ENCODE measurements at regions not wholly inside any gene's neighbourhood (a gene's known extent, or its start where the extent isn't known, plus 50 kb on each side); places are given as distances from the start of the nearest gene placed in this dataset.

DNA sequence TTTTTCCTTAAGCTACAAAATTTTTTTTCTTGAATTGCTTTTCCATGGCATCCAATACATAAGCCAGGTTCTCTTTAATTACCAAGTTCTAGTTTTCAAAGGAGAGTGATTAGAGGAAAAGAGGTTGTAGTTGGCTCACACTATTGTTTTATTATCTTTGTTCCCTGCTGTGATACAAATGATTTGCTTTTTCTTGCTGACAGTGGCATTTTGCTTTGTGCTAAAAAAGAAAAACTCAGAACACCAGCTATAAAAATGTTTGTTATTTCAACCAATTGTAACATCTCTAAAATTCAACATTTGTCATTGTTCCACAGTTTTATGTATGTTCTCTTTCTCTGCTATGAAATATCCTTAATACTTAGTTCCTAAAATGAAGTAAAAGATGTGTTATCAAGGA, 1817.2 kb downstream of the STIM2 start:
- DNase-seq (ENCODE audit: insufficient read length, low spot score): no peak
- FAIRE-seq: no peak
- TF ChIP-seq, protein P1, sequence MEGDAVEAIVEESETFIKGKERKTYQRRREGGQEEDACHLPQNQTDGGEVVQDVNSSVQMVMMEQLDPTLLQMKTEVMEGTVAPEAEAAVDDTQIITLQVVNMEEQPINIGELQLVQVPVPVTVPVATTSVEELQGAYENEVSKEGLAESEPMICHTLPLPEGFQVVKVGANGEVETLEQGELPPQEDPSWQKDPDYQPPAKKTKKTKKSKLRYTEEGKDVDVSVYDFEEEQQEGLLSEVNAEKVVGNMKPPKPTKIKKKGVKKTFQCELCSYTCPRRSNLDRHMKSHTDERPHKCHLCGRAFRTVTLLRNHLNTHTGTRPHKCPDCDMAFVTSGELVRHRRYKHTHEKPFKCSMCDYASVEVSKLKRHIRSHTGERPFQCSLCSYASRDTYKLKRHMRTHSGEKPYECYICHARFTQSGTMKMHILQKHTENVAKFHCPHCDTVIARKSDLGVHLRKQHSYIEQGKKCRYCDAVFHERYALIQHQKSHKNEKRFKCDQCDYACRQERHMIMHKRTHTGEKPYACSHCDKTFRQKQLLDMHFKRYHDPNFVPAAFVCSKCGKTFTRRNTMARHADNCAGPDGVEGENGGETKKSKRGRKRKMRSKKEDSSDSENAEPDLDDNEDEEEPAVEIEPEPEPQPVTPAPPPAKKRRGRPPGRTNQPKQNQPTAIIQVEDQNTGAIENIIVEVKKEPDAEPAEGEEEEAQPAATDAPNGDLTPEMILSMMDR (IDR thresholded peaks at IDR 0.05; ENCODE audit: insufficient read depth, missing control alignments): no peak

DNA sequence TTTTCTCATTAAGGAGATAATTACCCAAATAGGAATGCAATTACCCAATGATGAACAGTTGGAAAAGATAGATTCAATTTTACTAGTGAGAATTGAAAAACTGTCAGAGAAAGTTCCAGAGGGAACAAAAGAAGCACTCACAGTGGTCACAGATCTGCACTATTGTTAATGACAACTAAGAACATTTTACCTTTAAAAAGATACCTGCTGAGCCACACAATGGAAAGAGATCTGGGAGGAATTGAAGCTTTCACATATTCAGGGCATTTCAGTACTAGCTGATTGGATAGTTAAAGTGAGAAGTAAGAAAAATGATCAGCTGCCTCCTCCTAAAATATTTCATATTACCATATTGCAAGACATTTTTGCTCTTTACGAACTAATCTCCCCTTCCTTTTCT, 1822.2 kb downstream of the STIM2 start:
- DNase-seq (ENCODE audit: insufficient read length, low spot score) (no peak), FAIRE-seq (no peak)
- TF ChIP-seq, protein P1 (IDR thresholded peaks at IDR 0.05; ENCODE audit: insufficient read depth, missing control alignments): no peak

GRCh38 chr4:28686618-28687017, 1826.0 kb downstream of the STIM2 start:
- TF ChIP-seq, protein P1 (IDR thresholded peaks at IDR 0.05; ENCODE audit: insufficient read depth, missing control alignments): peak; percentile 71
- DNase-seq (ENCODE audit: insufficient read length, low spot score) (no peak), FAIRE-seq (no peak)

- DNase-seq (ENCODE audit: insufficient read length, low spot score) (no peak), FAIRE-seq (no peak)
- TF ChIP-seq, protein P1 (IDR thresholded peaks at IDR 0.05; ENCODE audit: insufficient read depth, missing control alignments): no peak
These were observed 1830.2 kb downstream of the STIM2 start for GRCh38 chr4:28690890-28691289.

GRCh38 chr4:28702571-28702970, 1841.9 kb downstream of the STIM2 start:
- TF ChIP-seq, protein P1 (IDR thresholded peaks at IDR 0.05; ENCODE audit: insufficient read depth, missing control alignments): no peak
- FAIRE-seq (no peak), DNase-seq (ENCODE audit: insufficient read length, low spot score) (no peak)

- TF ChIP-seq, protein P1 (IDR thresholded peaks at IDR 0.05; ENCODE audit: insufficient read depth, missing control alignments): no peak
- no peak for DNase-seq (ENCODE audit: insufficient read length, low spot score)
- no peak for FAIRE-seq
These were observed 1849.2 kb downstream of the STIM2 start for GRCh38 chr4:28709891-28710290.

DNA sequence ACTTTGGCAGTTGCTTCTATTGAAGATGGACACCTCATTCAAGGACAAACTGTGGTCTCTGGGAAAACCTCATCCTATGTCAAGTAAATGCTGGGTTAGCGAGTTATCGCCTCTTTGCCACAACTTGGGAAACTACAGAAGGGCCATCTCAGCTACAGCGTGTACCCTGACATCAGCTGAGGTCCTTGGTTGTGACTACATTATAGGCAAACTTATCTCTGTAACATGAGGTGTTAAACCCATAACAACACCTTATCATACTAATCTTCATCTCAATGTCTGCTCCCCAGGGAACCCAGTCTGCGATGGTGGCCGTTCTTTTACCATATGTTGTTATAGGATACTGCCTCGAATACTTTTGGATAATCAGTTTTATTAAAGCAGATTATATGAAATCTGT, 1862.7 kb downstream of the STIM2 start:
- TF ChIP-seq, protein P1 (IDR thresholded peaks at IDR 0.05; ENCODE audit: insufficient read depth, missing control alignments): no peak
- FAIRE-seq (peak; percentile 96), DNase-seq (ENCODE audit: insufficient read length, low spot score) (peak; percentile 16)
